HEK293T (cell line): ENCODE measurements at regions not wholly inside any gene's neighbourhood (a gene's known extent, or its start where the extent isn't known, plus 50 kb on each side); places are given as distances from the start of the nearest gene placed in this dataset.

Source experiments
- ARNT ChIP-seq: fragments of 450-650 bp; IDR thresholded peaks from 2 replicates; pipeline ENCODE4 v1.6.1; 2017; ENCODE audit warnings: mild to moderate bottlenecking
- BHLHE40 ChIP-seq: fragments of 450-650 bp; IDR thresholded peaks from 2 replicates; pipeline ENCODE4 v1.6.1; 2016; ENCODE audit warnings: mild to moderate bottlenecking, moderate library complexity, borderline replicate concordance
- LEF1 ChIP-seq: fragments of 450-650 bp; IDR thresholded peaks from 2 replicates; pipeline ENCODE4 v1.6.1; 2017; ENCODE audit warnings: mild to moderate bottlenecking, borderline replicate concordance

GRCh38 chr4:145266881-145267280, 86.5 kb upstream of the OTUD4 start:
- TF ChIP-seq LEF1 (no peak), ARNT (no peak), BHLHE40 (no peak)
